IPS-11a (cell line): ENCODE measurements at regions not wholly inside any gene's neighbourhood (a gene's known extent, or its start where the extent isn't known, plus 50 kb on each side); places are given as distances from the start of the nearest gene placed in this dataset.

Source experiments
- H3K4me3 ChIP-seq: one replicate; pipeline ENCODE4 v1.5.1; 2013; ENCODE audit warnings: low read depth, low read length, control low read depth

DNA sequence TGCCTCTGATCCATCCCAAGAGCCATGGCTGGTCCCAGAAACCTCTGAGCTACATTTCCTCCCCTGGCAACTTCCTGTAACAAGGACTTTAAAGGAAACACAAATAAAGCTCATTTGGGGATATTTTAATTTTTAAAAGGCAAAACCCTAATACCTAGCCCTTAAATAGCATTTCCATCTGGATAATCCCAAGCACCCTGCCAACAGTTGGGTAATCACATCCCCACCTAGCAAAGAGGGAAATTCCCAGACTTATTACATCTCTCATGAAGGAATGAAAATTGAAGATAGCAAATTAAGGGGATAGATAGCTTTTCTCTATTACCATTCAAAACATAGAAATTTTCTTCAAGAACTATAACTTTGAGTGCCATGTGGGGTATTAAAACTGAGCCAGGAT is 213.7 kb upstream of the BMP4 start:
- no peak overlapping the region for H3K4me3 ChIP-seq

DNA sequence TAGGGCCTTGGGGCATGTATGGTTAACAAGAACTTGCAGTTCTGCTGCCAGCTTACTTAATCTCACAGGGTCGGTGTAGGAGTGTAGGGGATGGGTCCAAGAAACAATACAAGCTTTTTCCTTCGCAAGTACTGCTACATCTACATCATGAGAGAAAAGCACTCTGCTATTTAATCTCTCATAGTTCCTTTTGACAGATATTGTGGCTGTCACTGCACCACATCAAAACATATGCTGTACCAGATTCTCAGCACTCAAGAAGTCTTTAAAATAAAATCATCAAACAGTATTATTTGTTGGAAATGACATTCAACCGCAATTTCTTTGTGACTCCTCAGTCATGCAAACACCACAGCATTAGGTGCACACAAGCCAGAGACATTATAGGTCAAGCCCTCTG is 215.5 kb upstream of the BMP4 start:
- no peak overlapping the region for H3K4me3 ChIP-seq

DNA sequence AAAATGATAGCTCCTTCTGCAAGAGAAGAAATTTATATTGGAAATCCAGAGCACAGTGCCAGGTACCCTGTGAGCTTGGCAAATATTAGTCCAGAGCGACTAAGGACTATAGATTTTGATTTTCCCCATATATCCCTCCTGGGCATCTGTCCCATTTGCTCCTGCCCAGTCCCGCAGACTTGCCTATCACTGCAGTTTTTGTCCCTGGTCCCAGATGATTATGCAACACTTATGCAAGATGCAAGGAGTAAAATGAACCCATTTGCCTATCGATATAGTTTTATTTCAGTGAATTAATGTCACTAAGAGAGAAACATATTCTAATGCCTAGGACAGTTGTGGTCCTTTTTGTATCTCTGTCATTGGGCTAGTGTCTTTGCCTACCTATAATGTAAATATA is 215.9 kb upstream of the BMP4 start:
- H3K4me3 ChIP-seq, result no peak overlapping the region

DNA sequence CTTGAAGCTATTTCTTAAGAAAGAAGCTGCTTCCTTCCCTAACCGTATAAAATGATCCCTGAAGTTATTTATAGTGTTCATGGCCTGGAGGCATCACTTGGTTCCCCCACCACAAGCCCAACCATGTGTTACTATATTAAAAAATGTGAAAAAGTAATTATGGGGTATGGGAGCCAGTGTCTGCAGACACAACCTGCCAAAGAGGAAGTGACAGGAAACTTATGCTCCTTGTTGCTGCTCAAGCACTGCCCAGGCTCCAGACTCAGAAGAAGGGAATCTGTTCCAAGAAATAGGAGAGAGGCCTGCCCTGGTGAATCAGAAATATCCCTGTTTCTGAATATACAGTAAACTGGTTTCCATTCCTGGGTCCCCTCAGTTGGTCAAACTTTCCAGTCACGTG is 217.2 kb upstream of the BMP4 start:
- H3K4me3 ChIP-seq, result no peak overlapping the region

DNA sequence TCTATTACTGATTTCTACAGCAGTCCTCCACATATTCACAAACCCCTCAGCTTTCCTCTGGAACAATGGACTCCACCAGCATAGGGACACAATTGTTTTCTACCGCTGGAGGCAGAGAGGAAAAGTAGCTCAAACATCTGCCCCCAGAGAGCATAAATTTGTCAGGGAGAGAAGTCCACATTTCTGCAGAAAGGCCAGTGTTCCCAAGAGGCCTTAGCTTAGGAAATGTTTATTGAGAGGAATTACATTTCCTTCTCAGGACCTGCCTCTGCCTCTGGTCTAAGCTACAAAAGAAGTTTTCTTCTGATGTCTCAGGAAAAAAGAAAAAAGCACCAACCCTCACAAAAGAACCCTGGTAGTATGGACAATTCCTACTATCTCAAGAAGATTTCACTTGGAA is 217.8 kb upstream of the BMP4 start:
- no peak overlapping the region for H3K4me3 ChIP-seq

DNA sequence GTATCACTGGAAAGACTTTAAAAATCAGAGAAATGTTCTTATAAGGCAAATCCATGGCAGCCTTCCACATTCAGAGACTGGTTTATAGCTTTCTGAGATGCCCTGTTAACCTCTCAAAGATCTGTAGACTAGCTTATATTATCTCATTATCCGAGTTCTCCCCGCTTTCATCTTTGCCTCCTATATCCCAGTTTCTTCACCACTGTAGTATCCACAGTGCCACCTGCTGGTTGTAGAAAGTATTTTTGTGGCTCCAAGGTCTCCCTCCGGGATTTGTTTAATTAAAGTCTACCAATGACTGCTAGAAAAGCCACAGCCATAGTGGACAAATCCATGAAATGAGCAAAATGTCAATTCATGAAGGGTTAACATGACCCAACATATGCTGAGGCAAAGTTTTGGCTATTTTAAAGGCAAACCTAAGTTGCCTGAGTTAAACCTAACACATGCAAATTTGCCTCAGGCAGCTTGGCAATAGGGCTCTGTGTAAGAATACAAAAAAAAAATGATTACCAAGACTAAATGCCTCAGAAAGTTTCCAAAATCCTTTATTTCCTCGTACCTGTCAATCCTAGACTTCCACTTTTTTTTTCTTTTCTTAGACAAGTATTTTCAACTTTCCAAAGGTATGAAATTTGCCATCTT is 218.8 kb upstream of the BMP4 start:
- no peak overlapping the region for H3K4me3 ChIP-seq

DNA sequence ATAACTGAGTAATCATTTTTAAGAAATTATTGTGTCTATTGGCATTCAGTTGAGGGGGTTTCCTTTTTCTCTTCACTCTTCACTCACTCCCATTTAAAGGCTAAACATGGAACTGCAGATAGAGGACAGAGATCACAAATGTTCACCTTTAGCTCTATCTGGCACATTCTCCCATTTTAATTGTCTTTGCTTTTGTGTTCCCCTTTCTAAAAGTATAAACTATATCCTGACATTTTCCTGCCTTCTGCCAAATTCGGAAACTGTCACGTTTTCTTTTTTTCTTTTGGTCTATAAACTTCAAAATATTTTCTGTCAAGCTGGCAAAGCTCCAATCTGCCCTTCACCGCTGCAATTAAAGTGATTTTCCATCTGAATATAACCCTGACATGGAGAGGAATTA is 219.8 kb upstream of the CDKN3 start:
- no peak overlapping the region for H3K4me3 ChIP-seq

DNA sequence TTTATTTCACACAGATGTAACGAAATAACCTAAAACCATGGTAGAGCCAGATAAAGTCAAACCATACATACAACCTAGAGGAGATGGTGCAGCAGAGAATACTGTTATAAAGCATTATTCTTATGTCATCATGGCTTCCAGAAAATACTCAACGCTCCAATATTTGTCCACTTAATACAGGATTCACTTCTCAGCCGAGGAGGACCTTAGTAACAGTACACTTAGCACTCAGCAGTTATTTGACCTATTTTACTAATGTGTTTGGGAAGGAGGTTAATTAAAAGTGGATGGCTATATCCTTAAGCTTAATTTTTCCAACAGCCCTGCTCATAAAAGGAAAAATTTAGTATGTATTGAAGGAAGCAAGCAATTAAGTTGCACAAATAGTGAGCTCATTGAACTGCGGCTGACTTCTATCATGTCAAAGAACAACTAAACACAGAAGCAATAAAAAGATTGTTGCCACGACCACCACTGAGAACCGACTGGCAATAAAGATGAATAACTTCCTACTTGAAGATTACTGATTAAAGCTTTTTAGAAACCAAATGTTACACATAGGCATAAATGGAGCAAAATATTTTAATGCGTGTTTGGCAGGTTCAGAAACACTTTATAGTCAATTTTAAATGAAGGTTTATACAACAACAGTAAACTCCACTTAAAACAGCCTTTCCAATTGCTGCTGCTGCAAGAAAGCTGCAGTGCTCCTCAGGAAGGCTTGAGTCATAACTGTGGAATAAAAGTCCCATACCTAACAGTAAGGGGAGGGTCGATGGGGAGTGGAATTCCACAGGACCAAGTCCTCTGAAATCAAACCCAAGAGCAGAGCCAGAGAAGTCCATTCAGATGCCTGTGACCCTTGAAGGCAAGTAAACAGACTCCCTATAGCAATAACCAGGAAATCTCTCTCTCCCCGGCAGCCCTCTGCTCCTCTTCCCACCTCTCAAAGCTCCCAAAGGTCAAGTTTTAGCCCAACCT is 218.9 kb upstream of the CDKN3 start:
- H3K4me3 ChIP-seq, result no peak overlapping the region

DNA sequence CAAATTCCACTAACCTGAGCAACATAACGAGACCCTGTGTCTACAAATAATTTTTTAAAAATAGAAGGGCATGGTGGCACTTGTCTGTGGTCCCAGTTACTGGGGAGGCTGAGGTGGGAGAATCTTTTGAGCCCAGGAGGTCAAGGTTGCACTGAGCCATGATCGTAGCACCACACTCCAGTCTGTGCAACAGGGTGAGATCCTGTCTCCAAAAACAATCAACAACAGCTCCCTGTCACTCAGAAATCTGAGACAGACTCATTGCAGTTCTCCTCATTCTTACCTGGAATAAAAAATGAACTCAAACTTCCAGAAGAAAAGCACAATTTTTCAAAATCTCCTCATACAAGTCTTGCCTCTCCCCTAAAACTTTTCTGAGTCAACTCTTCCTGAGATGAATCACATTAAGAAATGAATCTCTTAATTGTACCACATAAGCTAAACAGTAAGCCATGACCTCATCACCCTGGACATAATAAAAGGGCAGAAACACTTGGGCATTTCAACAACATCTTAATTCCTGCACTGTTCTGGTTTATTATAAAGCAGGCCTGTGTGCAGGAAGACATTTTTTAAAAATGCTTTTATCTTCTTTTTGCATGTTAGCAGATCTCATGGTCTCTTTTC is 214.3 kb upstream of the CDKN3 start:
- no peak overlapping the region for H3K4me3 ChIP-seq

DNA sequence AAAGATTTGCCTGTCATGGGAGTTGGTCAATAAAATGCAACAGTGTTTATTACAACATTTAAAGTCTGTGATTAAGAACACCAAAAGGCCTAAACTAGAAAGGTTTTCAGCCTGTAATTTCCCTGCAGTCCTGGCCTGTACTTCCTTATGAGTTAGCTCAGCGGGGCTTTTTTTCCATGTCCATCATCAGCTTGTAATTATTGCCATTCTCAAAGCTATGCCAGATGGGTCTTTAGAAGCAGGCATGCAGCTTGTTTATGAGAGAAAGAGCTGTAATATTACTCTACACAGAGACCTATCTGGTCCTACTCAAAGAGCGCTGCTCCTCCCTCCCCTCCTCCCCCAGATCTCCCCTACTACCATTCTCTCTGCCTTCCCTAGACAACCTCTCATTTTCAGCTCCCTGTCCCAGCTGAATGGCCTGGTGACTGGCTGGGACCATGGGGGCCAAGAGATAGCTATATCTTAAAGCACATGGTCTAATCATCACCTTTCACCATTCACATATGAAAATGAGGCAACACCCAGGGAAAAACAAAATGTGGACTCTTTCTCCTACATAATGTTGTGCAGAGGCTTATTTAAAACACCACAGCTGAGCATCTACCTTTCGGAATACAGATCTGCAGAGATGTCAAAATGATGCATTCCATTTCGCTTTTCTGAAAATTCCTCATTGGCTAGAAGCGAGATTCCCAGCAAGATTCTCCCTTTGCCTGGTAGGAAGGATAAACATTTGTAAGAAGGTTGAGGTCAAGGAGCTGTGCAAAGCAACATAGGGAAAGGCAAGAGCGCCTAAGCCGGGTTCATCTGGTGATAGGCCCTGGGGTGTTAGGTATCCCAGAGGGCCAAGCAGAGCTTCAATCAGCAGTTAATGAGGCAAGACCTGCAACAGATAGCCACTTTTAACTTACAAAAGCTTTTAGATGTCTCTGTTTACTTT is 209.7 kb upstream of the CDKN3 start:
- no peak overlapping the region for H3K4me3 ChIP-seq

DNA sequence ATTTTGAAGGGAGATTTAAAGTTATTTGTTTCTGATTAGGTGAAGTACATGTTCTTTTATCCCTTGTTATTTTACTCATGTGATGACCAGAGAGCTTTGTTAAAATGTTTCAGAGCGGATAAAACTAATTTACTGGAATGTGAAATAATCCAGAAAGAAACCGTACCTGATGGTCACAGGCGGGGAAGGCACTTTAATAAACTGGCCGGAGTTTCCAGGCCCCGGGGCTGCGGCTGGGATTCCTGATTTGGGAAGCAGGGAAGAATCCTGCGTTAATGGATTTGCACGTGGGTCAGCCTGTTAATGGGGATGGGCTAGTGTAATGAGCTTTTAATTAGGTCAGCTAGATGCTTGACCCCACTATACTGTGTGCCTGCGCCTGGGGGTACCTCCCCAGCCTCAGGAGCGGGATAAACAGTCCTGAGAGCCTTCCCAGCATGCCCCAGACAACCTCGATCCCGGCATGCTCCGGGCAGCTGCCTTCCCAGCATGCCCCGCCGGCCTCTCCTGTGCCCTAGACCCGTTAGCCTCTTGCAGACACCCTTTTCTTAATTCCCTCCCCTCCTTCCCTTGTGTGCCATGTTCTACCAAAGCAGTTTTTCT is 208.6 kb upstream of the CDKN3 start:
- no peak overlapping the region for H3K4me3 ChIP-seq

DNA sequence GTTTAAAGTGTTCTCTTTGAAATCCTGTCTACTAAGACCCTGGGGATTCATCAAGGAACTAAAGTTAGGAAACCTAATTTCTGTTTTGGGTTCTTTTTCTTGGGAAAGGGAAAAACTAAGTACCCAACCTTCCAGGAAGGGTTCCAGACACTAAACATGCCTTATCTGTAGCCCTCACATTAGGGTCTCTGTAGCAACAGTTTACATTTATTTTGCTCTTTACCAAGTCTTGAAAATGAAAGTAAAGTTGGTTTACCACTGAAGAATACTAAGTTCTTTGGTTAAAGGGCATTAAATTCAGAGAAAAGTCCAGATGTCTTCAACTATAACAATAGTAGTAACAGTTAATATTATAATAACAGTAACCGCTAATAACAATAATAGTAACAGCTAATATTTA is 207.5 kb upstream of the CDKN3 start:
- H3K4me3 ChIP-seq, result no peak overlapping the region

DNA sequence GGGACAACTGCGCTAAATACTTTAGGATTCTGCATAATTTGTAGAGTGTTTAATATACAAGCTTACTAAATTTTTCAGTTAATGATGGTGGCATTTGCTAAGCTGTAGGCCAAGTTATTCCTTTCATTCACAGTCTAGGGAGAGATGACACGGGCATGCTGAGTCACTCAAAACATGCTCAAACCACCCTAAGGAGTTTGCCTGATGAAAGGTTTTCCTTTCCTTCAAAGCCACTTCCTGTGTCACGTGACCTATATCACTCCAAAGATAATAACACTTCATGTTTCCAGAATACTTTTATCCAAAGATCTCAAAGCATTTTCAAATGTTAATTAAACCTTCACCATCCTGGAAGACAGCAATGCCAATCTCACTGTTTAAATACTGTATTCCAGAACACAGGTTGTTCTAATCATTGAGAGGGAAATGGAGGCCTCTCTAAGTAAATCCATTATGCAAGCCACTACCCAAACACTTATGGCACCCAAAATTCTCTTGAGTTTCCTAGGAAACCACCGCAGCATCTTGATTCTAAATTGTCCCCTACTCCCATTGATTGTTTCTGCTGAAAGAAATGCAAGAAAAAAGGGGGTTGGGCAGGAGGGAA is 207.0 kb upstream of the CDKN3 start:
- H3K4me3 ChIP-seq, result no peak overlapping the region

DNA sequence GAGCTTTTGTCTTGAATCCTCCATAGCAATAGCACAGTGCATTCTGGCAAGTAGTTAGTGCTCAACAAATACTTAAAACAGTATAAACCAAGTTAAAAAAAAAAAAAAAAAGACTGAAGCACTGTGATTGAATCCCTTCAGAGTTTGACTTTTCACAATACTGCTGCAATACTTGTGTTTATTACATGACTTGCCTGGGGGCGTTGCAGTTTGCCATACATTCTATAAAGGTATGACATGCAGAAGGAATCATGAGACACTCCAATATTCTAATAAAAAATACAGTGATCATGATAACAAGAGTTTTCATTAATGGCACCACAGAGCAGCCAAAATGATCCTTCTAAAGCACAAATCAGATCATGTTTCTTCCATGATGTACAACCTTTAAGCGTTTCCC is 205.0 kb upstream of the CDKN3 start:
- H3K4me3 ChIP-seq, result no peak overlapping the region

DNA sequence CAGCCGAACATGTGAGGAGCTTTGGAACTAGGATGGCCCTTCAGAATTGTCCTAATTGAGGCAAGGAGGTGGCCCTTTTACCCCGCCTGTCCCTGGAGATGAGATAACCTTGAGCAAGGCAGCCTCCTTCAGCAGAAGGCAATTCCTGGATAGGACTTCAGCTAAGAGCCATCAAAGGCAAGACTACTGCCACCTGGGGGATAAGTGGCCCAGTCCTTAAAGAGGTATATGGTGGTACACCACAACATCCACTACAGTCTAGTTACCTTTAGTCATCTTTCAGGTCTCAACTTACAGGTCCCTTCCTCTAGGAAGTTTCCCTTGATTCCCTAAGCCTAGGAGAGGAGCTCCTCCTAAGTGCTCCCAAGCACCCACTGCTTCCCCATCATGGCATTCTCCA is 204.2 kb upstream of the CDKN3 start:
- H3K4me3 ChIP-seq, result no peak overlapping the region

DNA sequence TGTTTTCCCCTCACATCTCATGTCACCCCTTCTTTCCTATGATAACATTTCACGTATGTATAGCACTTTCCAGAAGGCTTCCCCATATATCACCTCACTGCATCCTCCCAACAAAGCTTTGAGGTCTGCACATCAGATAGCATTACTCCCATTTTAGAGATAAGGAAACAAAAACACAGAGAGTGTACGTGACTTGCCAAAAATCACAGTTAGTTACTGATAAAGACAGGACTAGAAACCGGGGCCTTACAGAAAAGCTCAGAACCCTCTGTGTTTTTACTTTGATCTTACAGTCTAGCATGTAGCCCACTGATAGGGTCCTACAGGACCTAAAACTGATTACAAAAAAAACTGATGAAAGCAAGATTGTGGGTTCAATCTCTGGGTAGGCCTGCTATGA is 202.9 kb upstream of the CDKN3 start:
- H3K4me3 ChIP-seq, result no peak overlapping the region

DNA sequence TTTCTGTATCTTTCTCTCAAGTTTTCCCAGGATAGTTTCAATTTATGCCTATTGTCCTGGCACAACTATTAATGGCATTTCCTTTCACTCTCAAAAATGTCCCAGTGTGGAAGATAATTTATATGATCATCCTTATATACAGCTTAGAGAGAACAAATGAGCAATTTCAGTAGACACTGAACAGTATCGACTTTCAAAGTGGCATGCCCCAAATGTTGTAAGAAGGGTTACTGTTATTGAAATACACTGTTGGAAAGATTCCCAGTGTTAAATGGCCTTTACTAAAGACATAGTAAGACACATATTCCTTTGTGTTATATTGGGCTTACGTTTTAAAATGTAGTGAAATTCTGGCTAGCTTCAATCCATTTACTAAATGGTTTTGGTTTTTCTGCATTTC is 202.3 kb upstream of the CDKN3 start:
- H3K4me3 ChIP-seq, result no peak overlapping the region

DNA sequence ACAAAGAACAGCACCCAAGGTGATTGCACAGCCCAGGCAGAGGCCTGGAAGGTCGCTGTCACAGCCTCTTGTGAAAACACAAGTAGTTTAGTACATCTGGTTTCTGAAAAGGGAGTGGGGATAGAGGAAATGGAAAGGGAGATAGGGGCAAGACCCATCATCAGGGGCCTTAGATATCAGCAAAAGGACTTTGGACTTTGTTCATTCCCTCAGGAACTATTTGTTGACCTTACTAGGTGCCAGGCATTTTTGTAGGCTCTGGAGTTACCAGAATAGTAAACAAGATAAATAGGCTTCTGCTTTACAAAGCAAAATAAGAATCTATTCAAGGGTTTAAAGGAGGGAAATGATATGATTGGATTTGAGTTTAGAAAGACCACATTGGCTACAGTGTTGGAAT is 199.4 kb upstream of the CDKN3 start:
- H3K4me3 ChIP-seq, result no peak overlapping the region

DNA sequence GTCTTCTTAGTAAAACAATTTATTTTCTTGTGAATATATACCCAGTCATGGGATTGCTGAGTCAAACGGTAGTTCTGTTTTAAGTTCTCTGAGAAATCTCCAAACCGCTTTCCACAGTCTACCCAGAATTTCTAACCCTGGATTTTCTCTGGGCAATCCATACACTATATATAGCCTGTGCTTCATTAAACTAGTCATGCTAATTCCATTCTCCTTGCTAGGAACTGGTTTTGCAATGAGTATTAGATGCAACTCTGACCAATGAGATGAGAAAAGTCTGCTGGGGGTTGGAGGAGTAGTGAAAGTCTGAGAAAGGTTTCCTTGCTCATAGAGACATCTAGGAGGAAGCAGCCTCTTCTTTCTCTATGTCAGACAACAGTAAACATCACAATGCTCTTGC is 196.1 kb upstream of the CDKN3 start:
- H3K4me3 ChIP-seq, result no peak overlapping the region

DNA sequence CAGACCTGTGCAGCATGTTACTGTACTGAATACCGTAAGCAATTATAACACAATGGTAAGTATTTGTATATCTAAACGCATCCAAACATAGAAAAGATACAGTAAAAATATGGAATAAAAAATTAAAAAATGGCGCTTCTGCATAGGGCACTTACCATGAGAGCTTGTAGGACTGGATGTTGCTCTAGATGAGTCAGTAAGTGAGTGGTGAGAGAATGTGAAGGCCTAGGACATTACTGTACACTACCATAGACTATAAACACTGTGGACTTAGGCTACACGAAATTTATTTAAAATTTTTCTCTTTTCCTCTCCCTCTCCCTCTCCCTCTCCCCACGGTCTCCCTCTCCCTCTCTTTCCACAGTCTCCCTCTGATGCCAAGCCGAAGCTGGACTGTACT is 194.5 kb upstream of the CDKN3 start:
- H3K4me3 ChIP-seq, result no peak overlapping the region
